Nephron (organoid): ENCODE measurements at regions not wholly inside any gene's neighbourhood (a gene's known extent, or its start where the extent isn't known, plus 50 kb on each side); places are given as distances from the start of the nearest gene placed in this dataset.

Experiments
- H3K27ac Mint-ChIP-seq, 3 experiments: 2 replicates each; pipeline ENCODE4 v1.8.0; 2020; ENCODE audit warnings: mixed read lengths in 3 of 3, mild to moderate bottlenecking in 2 of 3, moderate library complexity in 1 of 3
- H3K27me3 Mint-ChIP-seq: 2 replicates; pipeline ENCODE4 v1.8.0; 2021; ENCODE audit warnings: low read depth, mild to moderate bottlenecking, moderate library complexity, mixed read lengths
- H3K36me3 Mint-ChIP-seq: 2 replicates; pipeline ENCODE4 v1.8.0; 2020; ENCODE audit warnings: low read depth, mixed read lengths
- H3K4me1 Mint-ChIP-seq: 2 replicates; pipeline ENCODE4 v1.8.0; 2020; ENCODE audit warnings: mixed read lengths
- H3K4me3 Mint-ChIP-seq, 3 experiments: 2 replicates each; pipeline ENCODE4 v1.8.0; 2020; ENCODE audit warnings: mild to moderate bottlenecking in 3 of 3, mixed read lengths in 3 of 3, moderate library complexity in 2 of 3
- H3K9me3 Mint-ChIP-seq: 2 replicates; pipeline ENCODE4 v1.8.0; 2020; ENCODE audit warnings: mixed read lengths
- TF ChIP-seq, protein P1 (sequence below), 3 experiments: fragments of 200-600 bp; sonication (generic); IDR thresholded peaks; one replicate each; pipeline ENCODE4 v1.5.0; 2021; ENCODE audit warnings: antibody characterized with exemption in 3 of 3; ENCODE audit not compliant: unreplicated experiment in 3 of 3

DNA sequence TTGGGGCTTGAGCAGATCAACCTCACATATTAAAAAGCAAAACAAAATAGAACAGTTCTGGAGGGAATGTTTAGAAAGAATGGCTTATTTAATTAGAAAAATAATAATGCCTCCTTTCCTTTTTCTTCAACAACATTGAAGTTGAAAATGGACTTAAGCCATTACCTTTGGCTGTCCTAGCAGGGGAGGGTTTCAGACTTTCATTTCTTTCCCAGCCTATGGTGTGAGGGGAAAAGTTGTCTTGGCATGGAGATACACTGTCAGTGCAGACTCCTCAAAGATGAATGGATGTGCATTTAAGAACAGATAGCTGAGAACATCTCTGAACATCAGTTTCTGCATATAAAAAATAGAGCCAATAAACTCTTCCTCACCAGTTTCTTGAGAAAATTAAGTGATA lies 169.5 kb downstream of the PAX1 start:
- Mint-ChIP-seq H3K27ac (peak overlapping the region in 2 of 3 experiments; percentile 30 to 36), H3K36me3 (no peaks in the 10 kb centered on the region), H3K9me3 (no peaks in the 10 kb centered on the region), H3K27me3 (peaks cover 4% of the 10 kb centered on the region), H3K4me1 (peaks cover 13% of the 10 kb centered on the region), H3K4me3 (no peak overlapping the region)
- TF ChIP-seq, protein P1, sequence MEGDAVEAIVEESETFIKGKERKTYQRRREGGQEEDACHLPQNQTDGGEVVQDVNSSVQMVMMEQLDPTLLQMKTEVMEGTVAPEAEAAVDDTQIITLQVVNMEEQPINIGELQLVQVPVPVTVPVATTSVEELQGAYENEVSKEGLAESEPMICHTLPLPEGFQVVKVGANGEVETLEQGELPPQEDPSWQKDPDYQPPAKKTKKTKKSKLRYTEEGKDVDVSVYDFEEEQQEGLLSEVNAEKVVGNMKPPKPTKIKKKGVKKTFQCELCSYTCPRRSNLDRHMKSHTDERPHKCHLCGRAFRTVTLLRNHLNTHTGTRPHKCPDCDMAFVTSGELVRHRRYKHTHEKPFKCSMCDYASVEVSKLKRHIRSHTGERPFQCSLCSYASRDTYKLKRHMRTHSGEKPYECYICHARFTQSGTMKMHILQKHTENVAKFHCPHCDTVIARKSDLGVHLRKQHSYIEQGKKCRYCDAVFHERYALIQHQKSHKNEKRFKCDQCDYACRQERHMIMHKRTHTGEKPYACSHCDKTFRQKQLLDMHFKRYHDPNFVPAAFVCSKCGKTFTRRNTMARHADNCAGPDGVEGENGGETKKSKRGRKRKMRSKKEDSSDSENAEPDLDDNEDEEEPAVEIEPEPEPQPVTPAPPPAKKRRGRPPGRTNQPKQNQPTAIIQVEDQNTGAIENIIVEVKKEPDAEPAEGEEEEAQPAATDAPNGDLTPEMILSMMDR (IDR thresholded peaks at IDR 0.05; ENCODE audit: unreplicated experiment in 3 of 3): no peak

DNA sequence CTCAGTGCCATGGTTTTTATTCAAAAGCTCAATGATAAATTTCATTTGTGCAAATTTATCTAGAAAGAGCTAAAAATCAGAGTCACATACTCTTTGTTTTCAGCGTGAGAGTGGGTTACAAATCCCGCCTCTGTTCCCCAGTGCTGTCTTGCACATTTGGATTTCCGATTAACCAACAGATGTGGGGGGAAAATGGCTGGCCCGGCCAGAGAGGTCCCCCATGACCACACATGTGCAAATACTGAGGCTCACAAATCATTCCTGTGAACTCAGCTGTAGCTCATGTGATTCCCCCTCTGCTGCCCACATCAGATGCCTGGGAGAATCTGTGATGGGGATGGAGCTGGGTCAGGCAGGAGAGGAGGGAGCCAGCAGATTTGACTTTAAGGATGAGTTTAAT lies 168.7 kb downstream of the PAX1 start:
- no peaks in the 10 kb centered on the region for H3K27me3 Mint-ChIP-seq
- no peaks in the 10 kb centered on the region for H3K9me3 Mint-ChIP-seq
- H3K4me3 Mint-ChIP-seq: no peak overlapping the region
- H3K4me1 Mint-ChIP-seq: peaks cover 13% of the 10 kb centered on the region
- peak overlapping the region in 2 of 3 experiments; percentile 30 to 36 for H3K27ac Mint-ChIP-seq
- no peaks in the 10 kb centered on the region for H3K36me3 Mint-ChIP-seq
- TF ChIP-seq, protein P1 (IDR thresholded peaks at IDR 0.05; ENCODE audit: unreplicated experiment in 3 of 3): no peak

GRCh38 chr20:21873291-21873690 lies 167.8 kb downstream of the PAX1 start:
- H3K9me3 Mint-ChIP-seq: no peaks in the 10 kb centered on the region
- TF ChIP-seq, protein P1 (IDR thresholded peaks at IDR 0.05; ENCODE audit: unreplicated experiment in 3 of 3): no peak
- H3K4me3 Mint-ChIP-seq: no peak overlapping the region
- no peaks in the 10 kb centered on the region for H3K36me3 Mint-ChIP-seq
- peaks cover 13% of the 10 kb centered on the region for H3K4me1 Mint-ChIP-seq
- H3K27ac Mint-ChIP-seq: peak overlapping the region in 2 of 3 experiments; percentile 30 to 67
- H3K27me3 Mint-ChIP-seq: no peaks in the 10 kb centered on the region

GRCh38 chr20:21867811-21868210 lies 162.3 kb downstream of the PAX1 start:
- H3K4me1 Mint-ChIP-seq: peaks cover 9% of the 10 kb centered on the region
- no peaks in the 10 kb centered on the region for H3K9me3 Mint-ChIP-seq
- H3K4me3 Mint-ChIP-seq: no peak overlapping the region
- TF ChIP-seq, protein P1 (IDR thresholded peaks at IDR 0.05; ENCODE audit: unreplicated experiment in 3 of 3): no peak
- no peaks in the 10 kb centered on the region for H3K36me3 Mint-ChIP-seq
- H3K27ac Mint-ChIP-seq: peak overlapping the region in 2 of 3 experiments; percentile 38 to 83
- peaks cover 7% of the 10 kb centered on the region for H3K27me3 Mint-ChIP-seq

- TF ChIP-seq, protein P1 (IDR thresholded peaks at IDR 0.05; ENCODE audit: unreplicated experiment in 3 of 3): no peak
- H3K4me1 Mint-ChIP-seq: peaks cover 14% of the 10 kb centered on the region
- H3K27me3 Mint-ChIP-seq: peaks cover 7% of the 10 kb centered on the region
- no peak overlapping the region for H3K4me3 Mint-ChIP-seq
- no peaks in the 10 kb centered on the region for H3K36me3 Mint-ChIP-seq
- peak overlapping the region in 2 of 3 experiments; percentile 38 to 83 for H3K27ac Mint-ChIP-seq
- H3K9me3 Mint-ChIP-seq: no peaks in the 10 kb centered on the region
Observed at GRCh38 chr20:21867353-21867752, 161.9 kb downstream of the PAX1 start.

DNA sequence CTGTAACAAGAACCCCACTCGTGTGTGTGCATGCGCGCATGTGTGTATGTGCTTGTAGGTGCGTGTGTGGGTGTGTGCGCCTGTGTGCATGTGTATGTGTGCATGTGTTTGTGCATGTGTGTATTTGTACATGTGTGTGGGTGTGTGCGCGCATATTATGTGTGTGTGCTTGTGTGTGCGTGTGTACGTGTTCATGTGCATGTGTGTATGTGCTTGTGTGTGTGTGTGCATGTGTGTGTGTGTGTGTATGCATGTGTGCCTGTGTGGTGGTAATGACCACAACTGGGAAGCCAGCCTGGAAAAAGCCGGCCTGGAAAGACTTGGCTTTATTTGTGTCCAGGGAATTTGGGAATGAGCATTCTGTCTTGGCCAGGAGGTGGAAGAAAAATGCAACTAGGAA lies 157.5 kb downstream of the PAX1 start:
- no peak overlapping the region for H3K4me3 Mint-ChIP-seq
- TF ChIP-seq, protein P1 (IDR thresholded peaks at IDR 0.05; ENCODE audit: unreplicated experiment in 3 of 3): no peak

More for the DNA sequence above, 157.5 kb downstream of the PAX1 start:
- H3K27me3 Mint-ChIP-seq: peaks cover 7% of the 10 kb centered on the region
- H3K36me3 Mint-ChIP-seq: no peaks in the 10 kb centered on the region
- peak overlapping the region in 1 of 3 experiments; percentile 56 for H3K27ac Mint-ChIP-seq
- H3K9me3 Mint-ChIP-seq: peaks cover 5% of the 10 kb centered on the region
- peaks cover 14% of the 10 kb centered on the region for H3K4me1 Mint-ChIP-seq
